AG09319 (cell line): ENCODE measurements at regions not wholly inside any gene's neighbourhood (a gene's known extent, or its start where the extent isn't known, plus 50 kb on each side); places are given as distances from the start of the nearest gene placed in this dataset.

Experiments used
- DNase-seq: peaks from one replicate; pipeline ENCODE4 v3.0.0-alpha.2; 2010; ENCODE audit warnings: low read depth; ENCODE audit errors: extremely low read depth
- CTCF ChIP-seq: IDR thresholded peaks from 2 replicates; pipeline ENCODE4 v1.5.1; 2011; ENCODE audit warnings: low read depth, mild to moderate bottlenecking, inconsistent platforms, low read length, moderate library complexity

GRCh38 chr1:81590171-81590570 lies 210.6 kb upstream of the ADGRL2 start:
- TF ChIP-seq CTCF = no peak

GRCh38 chr1:81588149-81588548 lies 212.6 kb upstream of the ADGRL2 start:
- no peak for TF ChIP-seq CTCF
- DNase-seq = no peak

More at GRCh38 chr1:81590171-81590570, 210.6 kb upstream of the ADGRL2 start:
- DNase-seq = no peak

- DNase-seq = no peak
- TF ChIP-seq CTCF = no peak
These were observed 213.3 kb upstream of the ADGRL2 start for GRCh38 chr1:81587426-81587825.

GRCh38 chr1:81585371-81585770 lies 215.4 kb upstream of the ADGRL2 start:
- DNase-seq = no peak
- no peak for TF ChIP-seq CTCF

- DNase-seq = no peak
- no peak for TF ChIP-seq CTCF
These were observed 216.3 kb upstream of the ADGRL2 start for GRCh38 chr1:81584398-81584797.

GRCh38 chr1:81583878-81584277 lies 216.9 kb upstream of the ADGRL2 start:
- no peak for TF ChIP-seq CTCF
- no peak for DNase-seq

GRCh38 chr1:81582467-81582986 lies 218.2 kb upstream of the ADGRL2 start:
- no peak for DNase-seq

More at GRCh38 chr1:81582467-81582986, 218.2 kb upstream of the ADGRL2 start:
- no peak for TF ChIP-seq CTCF
